Glomerular visceral epithelial cell (primary cell): ENCODE measurements at regions not wholly inside any gene's neighbourhood (a gene's known extent, or its start where the extent isn't known, plus 50 kb on each side); places are given as distances from the start of the nearest gene placed in this dataset.
"Not testable (repeated sequence)": the region's sequence is repeated elsewhere in the genome, so short reads cannot be mapped to it uniquely, and the experiment has no call there.

Experiments used
- DNase-seq: peaks from one replicate; pipeline ENCODE4 v3.0.0-alpha.2; 2016; ENCODE audit errors: extremely low spot score

- no peak for DNase-seq
Observed at GRCh38 chr6:99802396-99803031, 191.5 kb downstream of the MCHR2 start.

GRCh38 chr6:99808992-99809391, 185.0 kb downstream of the MCHR2 start:
- no peak for DNase-seq

DNA sequence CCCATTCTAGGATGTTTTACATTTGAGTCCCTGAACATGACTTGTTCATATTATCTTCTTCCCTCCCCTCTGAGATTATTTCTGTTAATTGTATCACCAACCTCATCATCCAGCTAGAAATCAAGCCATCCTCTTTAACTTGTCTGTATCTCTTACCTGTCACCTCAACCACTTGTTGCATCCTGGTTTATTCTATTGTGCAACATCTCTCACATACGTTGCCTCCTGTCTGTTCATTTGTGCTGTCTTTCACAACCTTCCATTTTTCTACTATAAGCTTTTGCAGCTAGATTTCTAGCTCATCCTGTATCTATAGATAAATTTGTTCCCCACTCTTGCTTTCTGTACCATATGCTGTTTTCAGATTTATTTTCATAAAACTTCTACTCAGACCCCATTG, 183.7 kb downstream of the MCHR2 start:
- no peak for DNase-seq

DNA sequence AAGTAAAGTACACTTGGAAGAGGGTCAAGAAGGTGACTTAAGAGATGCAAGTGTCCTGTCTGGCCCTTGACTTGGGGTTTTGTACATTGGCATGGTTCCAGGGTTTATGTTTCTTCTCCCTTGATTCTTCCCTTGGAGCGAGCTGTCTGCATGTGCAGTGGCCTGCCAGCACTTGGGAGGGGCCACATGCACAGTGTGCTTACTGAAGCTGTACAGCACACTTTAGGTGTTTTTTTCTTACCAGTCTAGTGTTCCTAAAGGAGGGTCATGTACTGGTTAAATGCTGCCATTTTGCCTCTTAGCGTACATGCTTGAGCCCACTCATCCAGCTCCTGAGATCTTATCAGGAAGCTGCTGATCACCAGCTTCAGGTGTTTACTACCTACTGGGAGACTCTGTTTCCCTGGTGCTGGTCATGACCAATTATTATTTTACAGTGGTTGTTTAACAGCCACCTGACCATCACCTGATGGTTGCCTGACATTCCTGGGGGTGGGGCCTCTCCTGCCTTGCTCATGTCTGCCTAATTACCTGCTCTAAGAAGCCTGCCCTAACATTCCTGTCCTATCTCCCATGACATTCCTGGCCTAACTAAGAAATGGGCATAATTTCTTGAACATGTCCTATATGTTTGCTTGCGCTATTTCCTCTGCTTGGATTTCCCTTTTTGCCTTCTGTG, 182.9 kb downstream of the MCHR2 start:
- DNase-seq, result no peak

- DNase-seq, result no peak
Observed at GRCh38 chr6:99811636-99812035, 182.4 kb downstream of the MCHR2 start.

GRCh38 chr6:99813565-99813964, 180.5 kb downstream of the MCHR2 start:
- DNase-seq, result no peak

- no peak for DNase-seq
Observed at GRCh38 chr6:99814230-99814928, 179.6 kb downstream of the MCHR2 start.

DNA sequence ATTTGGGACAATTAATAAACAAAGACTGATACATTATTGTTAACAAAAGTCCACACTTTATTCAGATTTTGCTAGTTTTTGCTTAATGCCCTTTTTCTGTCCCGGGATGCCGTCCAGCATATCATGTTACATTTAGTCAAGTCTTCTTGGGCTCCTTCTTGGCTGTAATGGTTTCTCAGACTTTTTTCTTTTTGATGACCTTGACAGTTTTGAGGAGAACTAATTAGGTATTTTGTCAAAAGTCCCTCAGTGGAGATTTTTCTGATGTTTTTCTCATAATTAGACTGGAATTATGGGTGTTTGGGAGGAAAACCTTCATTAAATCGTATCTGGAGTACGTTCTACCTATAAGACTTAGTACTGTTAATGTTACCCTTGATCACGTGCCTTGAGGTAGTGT, 177.2 kb downstream of the MCHR2 start:
- no peak for DNase-seq

DNA sequence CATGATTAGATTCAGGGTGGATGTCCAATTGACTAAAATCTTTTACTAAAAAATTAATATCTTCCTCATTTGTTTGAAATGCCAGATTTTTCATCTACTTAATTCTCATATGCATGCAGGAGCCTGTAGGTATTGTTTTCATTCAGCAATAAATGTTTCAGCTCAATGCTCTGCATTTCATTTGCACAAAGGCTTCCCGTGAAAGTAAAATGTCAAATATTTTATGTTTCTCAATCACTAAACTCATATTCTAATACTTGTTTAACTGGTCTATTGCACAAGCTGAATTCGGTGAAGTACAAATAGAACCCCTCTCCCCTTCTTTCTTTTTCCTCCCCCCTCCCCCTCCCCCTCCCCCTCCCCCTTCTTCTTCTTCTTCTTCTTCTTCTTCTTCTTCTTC, 175.9 kb downstream of the MCHR2 start:
- DNase-seq, result no peak

- DNase-seq, result no peak
Observed at GRCh38 chr6:99819853-99820252, 174.2 kb downstream of the MCHR2 start.

- no peak for DNase-seq
Observed at GRCh38 chr6:99821164-99821563, 172.9 kb downstream of the MCHR2 start.

DNA sequence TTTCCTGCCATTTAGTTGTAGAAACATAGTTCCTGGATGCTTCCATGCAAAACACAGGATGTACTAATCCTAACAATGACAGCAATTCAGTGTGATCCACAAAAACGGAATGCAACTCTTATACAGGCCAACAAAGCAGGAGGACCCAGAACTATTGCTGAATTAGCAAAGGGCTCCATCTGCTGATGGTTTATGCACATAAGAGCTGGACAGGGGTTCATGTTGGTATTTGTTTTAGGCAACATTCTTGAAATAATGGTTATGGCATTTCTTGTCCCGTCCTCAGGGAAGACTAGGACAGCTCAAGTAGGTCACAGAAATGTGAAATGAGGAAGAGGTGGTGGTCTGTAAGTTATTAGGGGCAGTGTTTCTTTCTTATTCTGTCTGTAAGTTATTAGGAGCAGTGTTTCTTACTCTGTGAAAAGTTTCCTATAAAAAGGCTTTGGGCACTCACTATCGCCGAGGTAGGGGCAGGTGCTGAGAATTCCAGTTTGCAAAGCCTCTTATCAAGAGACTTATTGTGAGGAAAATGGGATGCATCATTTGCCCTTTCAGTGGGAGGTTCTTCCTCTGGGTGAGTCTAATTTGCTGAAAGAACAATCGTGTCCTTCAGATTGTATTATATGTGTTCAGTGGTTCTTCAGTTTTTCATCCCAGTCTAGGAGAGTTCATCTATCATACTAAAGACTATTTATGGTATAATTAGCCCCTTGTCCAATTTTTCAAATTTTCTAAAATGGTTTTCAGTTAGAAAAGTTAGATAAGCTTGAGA, 171.1 kb downstream of the MCHR2 start:
- DNase-seq, result peak; percentile 63

DNA sequence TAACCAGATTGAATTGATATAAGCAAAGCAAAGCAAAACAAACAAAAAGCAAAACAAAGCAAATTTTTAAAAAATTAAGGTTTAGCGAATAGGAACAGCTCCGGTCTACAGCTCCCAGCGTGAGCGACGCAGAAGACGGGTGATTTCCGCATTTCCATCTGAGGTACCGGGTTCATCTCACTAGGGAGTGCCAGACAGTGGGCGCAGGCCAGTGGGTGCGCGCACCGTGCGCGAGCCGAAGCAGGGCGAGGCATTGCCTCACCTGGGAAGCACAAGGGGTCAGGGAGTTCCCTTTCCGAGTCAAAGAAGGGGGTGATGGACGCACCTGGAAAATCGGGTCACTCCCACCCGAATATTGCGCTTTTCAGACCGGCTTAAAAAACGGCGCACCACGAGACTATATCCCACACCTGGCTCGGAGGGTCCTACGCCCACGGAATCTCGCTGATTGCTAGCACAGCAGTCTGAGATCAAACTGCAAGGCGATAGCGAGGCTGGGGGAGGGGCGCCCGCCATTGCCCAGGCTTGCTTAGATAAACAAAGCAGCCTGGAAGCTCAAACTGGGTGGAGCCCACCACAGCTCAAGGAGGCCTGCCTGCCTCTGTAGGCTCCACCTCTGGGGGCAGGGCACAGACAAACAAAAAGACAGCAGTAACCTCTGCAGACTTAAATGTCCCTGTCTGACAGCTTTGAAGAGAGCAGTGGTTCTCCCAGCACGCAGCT, 170.3 kb downstream of the MCHR2 start:
- not testable (repeated sequence) for DNase-seq

DNA sequence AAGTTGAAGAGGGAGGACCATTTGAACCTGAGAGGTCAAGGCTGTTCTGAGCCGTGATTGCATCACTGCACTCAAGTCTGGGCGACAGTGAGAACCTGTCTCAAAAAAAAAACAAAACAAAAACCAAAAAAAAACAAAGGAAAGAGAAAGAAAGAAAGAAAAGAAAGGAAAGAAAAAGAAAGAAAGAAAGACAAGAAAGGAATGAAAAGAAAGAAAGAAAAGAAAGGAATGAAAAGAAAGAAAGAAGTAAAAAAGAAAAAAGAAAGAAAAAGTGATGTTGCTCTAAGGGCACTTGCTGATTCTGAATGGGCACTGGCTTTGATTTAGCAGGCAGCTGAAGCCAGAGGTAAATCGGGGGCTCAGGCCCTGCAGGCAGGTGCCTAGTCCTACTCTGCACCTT, 161.0 kb downstream of the MCHR2 start:
- DNase-seq, result no peak

- peak; percentile 22 for DNase-seq
Observed at GRCh38 chr6:99836471-99836870, 157.6 kb downstream of the MCHR2 start.

DNA sequence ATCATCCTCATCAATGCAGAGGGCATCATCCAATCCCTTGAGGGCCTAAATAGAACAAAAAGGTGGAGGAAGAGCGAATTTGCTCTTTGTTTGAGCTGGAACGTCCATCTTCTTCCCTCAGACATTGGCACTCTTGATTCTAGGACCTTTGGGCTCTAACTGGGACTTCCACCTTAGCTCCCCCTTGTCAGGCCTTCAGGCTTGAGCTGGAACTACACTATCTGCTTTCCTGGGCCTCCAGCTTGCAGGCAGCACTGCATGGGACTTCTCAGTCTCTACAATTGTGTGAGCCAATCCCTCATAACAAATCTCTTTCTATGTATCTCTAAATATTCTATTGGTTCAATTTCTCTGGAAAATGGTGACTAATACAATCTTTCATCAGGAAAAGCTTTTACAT, 155.4 kb downstream of the MCHR2 start:
- DNase-seq, result no peak

GRCh38 chr6:99841297-99841696, 152.7 kb downstream of the MCHR2 start:
- DNase-seq, result no peak

GRCh38 chr6:99846006-99846405, 148.0 kb downstream of the MCHR2 start:
- no peak for DNase-seq

- no peak for DNase-seq
Observed at GRCh38 chr6:99850841-99851240, 143.2 kb downstream of the MCHR2 start.

DNA sequence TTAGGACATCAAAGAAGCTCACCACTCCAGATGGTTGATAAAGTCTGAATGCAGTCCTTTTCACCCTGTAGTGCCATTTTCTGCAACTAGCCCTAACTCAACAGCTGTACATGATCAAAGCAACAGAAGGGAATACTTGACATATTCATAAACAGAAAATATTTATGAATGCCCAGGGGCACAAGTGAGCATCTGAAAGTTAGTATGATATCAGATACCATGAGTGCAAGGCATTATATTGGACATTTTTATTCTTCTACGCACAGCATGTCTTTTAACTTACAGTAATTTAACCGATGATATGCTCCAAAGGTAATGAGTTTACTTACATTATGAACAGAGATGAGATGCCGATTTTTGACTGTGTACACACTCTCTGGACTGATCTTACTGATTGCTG, 142.0 kb downstream of the MCHR2 start:
- DNase-seq, result no peak

- DNase-seq, result no peak
Observed at GRCh38 chr6:99867026-99867425, 127.0 kb downstream of the MCHR2 start.
